Body of pancreas (tissue), 4 donors: ENCODE measurements at regions not wholly inside any gene's neighbourhood (a gene's known extent, or its start where the extent isn't known, plus 50 kb on each side); places are given as distances from the start of the nearest gene placed in this dataset.

Source experiments
- POLR2A ChIP-seq, 3 donors: fragments of 450-650 bp; IDR thresholded peaks; one replicate each; pipeline ENCODE4 v1.6.1; 2016; ENCODE audit warnings: antibody characterized with exemption in 3 of 3, mild to moderate bottlenecking in 2 of 3
- TF ChIP-seq, protein P1 (sequence below), 7 experiments: fragments of 450-650 bp in 4 of 7; fragments of 200-600 bp in 3 of 7; sonication (generic) in 3 of 7; IDR thresholded peaks; one replicate each; pipeline ENCODE4 v1.5.1; 2016 to 2019; ENCODE audit warnings: antibody characterized with exemption in 7 of 7

DNA sequence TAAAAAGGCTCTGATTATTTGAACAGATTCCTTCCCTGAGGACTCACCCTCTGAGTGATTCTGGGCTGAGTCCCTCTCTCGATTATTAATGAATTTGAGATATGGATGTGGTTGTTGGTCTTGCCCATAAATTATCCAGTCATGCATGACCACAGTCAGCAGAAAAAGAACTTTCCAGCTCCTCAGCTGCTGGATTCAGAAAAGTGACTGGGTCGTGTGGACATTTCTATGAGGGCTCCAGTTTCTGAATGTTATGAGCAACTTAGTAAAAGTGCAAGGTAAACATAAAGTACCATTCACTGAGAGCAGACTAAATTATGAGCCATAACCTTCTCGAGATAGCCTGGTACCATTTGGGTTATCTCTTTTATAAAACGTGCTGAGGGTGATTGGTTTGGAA lies 100.1 kb upstream of the CLDN10 start:
- TF ChIP-seq, protein P1, sequence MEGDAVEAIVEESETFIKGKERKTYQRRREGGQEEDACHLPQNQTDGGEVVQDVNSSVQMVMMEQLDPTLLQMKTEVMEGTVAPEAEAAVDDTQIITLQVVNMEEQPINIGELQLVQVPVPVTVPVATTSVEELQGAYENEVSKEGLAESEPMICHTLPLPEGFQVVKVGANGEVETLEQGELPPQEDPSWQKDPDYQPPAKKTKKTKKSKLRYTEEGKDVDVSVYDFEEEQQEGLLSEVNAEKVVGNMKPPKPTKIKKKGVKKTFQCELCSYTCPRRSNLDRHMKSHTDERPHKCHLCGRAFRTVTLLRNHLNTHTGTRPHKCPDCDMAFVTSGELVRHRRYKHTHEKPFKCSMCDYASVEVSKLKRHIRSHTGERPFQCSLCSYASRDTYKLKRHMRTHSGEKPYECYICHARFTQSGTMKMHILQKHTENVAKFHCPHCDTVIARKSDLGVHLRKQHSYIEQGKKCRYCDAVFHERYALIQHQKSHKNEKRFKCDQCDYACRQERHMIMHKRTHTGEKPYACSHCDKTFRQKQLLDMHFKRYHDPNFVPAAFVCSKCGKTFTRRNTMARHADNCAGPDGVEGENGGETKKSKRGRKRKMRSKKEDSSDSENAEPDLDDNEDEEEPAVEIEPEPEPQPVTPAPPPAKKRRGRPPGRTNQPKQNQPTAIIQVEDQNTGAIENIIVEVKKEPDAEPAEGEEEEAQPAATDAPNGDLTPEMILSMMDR (IDR thresholded peaks at IDR 0.05), result no peak
- TF ChIP-seq POLR2A (IDR thresholded peaks at IDR 0.05), result no peak
